COLO829 (cell line): ENCODE measurements at regions not wholly inside any gene's neighbourhood (a gene's known extent, or its start where the extent isn't known, plus 50 kb on each side); places are given as distances from the start of the nearest gene placed in this dataset.
A peak's percentile ranks its signal among the peaks of the same experiment; 100 is the strongest.
"Not testable (repeated sequence)": the region's sequence is repeated elsewhere in the genome, so short reads cannot be mapped to it uniquely, and the experiment has no call there.

Experiments used
- DNase-seq: peaks from one replicate; pipeline ENCODE4 v3.0.0; 2012; ENCODE audit warnings: low spot score

DNA sequence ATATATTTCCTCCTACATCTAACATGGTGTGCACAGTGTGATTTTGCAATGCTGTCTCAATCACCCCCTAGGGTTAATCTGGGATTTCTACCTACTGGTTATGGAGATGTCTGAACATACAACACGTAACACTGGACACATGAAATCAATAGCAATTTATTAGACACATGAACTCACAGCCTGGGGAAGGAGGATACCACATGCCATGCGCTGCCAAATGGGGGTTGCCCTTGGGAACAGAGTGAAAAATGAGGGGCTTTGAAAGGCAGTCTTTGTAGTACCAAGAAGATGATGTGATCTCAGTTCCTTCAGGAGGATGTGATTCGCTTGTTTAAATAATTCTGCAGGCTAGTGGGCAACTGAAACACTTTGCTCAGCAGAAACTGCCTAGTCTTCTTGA, 253.6 kb upstream of the LRRC4C start:
- peak; percentile 1 for DNase-seq

DNA sequence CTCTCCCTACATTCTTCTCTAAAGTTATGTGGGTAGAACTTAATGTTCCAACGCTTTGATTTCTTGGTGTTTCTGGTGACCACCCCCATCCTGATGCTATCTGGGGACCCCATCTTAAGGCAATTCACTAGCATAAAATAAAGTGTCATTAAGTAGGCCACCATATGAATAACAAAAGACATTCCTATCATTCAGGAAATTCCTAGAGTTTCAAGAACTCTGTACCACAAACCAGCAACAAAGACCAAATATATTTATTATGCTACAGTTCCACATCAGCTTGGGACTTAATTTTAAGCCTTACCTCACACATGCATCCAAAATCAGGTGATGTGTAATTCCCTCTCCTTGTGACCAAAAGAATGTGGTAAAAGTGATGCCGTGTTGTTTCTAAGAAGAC, 254.6 kb upstream of the LRRC4C start:
- DNase-seq: no peak

GRCh38 chr11:41716862-41717261, 257.4 kb upstream of the LRRC4C start:
- no peak for DNase-seq

GRCh38 chr11:41720761-41721160, 261.3 kb upstream of the LRRC4C start:
- DNase-seq: no peak

GRCh38 chr11:41728161-41728560, 268.7 kb upstream of the LRRC4C start:
- not testable (repeated sequence) for DNase-seq

GRCh38 chr11:41775296-41775695, 315.8 kb upstream of the LRRC4C start:
- no peak for DNase-seq

DNA sequence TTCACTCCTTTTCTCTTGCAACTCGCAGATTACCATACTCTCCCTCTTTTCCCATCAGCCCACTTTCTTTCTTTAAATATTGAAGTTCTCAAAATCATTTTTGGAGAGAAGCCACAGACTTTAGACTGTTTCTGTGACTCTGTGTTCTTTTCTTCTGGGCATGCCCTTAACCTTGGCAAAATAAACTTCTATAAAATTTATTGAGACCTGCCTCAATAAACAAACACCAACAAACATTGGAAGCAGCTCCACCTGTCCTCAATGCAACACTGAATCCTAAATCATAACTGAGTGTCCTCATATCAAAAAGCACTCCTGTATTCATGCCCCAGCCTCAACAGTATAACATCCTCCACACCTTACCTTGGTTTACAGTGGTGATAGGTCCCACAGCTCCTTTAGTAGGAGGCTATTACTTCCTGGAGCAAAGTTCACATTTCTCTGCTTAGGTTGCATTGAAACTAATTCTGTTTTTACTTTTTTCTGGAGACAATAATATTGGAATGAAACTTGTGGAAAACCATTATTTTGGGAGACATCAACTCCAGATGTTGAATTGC, 320.0 kb upstream of the LRRC4C start:
- no peak for DNase-seq

DNA sequence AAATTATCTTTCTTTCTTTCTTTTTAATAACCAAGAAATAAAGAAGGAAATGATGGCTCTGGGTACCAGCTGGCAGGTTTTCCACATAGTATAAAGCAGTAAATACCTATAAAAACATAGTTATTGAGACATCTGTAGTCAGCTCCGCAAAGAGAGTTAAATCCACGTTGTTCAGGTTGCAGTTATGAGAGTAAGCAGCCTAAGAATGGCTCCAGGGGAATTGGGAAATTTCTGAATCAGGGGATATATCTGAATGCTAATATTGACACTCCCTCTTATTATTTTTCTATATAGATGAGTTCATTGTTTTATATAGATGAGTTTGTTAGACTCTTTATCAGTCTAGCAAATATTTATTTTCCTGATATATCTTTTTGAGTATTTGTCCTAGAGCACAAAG, 322.0 kb upstream of the LRRC4C start:
- no peak for DNase-seq

- no peak for DNase-seq
Observed at GRCh38 chr11:41784513-41785335, 325.3 kb upstream of the LRRC4C start.

- DNase-seq: no peak
Observed at GRCh38 chr11:41786087-41786486, 326.6 kb upstream of the LRRC4C start.

- DNase-seq: no peak
Observed at GRCh38 chr11:41788177-41788576, 328.7 kb upstream of the LRRC4C start.

DNA sequence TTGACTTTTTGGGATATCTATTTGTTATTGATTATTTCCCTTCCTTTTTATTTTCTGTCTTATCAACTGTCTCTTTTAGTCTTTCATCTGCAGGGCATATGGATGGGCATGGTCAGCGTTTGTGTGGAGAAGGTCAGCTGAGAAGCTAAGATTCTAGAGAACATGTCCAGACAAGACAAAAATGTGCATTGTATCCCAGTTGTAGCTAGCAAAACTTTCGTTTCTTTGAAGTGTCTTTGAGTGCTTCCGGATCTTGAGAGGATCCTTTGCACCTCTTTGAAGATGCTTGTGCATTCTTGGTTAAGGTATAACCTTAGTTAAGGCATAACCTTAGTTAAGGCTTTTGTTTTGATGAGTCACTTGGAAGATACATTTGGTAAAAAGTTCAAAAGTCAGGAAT, 329.9 kb upstream of the LRRC4C start:
- no peak for DNase-seq

GRCh38 chr11:41795004-41795403, 335.6 kb upstream of the LRRC4C start:
- DNase-seq: no peak

- no peak for DNase-seq
Observed at GRCh38 chr11:41799754-41800153, 340.3 kb upstream of the LRRC4C start.

GRCh38 chr11:41803895-41804294, 344.4 kb upstream of the LRRC4C start:
- DNase-seq: no peak

DNA sequence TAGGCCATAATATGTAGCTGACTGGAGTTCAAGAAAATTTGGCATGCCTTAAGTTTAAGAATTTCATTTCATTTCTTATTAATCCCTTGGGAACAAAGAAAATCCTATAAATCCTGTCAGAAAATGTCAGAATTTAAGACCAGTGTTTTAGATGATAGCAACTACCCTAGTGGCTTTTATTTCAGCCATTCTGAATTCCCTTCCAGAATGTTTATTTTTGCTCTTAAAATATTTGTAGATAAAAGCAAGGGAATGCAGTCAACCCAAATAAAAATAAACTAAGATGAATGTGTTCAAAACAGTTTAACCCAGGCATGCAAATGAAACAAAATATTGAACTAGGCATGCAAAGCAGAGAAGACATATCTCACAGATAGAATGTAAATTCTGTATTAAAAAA, 356.9 kb upstream of the LRRC4C start:
- DNase-seq: no peak

DNA sequence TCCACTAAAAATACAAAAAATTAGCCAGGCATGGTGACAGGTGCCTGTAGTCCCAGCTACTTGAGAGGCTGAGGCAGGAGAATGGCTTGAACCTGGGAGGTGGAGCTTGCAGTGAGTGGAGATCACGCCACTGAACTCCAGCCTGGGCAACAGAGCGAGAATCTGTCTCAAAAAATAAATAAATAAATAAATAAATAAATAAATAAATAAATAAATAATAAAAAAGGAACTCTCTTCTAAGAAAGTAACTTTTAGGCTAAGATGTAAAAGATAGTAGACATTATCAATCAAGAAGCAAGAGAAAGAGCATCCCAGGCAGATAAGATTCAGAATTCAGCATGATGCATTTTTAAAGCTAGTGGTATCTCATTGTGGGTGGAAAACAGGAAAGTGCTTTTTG, 364.8 kb upstream of the LRRC4C start:
- not testable (repeated sequence) for DNase-seq

DNA sequence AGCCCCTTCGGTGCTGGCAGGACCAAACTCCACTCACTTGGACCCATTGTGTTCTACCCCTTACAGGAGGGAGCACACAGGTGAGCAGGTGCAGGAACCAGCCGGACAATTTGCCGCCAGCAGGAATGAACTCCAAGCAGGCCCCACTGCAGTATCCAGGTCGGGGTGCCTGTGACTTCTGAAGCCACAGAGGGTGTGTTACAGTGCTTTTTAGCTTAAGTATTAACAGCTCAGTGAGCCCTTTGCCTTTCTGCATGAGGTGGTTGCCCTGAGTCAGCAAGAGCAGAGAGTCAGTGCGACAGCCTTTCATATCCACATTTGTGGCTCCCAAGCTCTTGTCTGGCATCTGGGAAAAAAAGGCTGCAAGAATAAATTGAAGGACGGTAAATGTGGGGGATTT, 366.6 kb upstream of the LRRC4C start:
- DNase-seq: no peak

DNA sequence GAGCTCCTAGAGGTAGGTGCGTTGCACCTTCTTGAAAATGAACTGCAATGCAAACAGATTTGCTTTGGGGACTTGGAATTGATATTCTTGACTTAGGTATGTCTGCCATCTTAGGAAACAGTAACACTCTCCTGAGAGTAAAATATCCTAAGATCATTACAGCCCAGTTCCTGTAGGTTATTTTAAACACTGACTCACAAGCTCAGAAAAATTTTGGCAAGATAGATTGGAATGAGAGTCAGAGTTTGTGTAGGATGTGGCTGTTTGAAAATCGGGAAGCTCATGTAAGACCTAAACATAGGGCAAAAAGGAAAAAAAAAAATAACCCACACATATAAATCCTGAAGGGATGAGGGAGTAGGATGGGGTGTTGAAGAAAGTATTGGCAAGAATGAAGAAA, 377.0 kb upstream of the LRRC4C start:
- DNase-seq: no peak

DNA sequence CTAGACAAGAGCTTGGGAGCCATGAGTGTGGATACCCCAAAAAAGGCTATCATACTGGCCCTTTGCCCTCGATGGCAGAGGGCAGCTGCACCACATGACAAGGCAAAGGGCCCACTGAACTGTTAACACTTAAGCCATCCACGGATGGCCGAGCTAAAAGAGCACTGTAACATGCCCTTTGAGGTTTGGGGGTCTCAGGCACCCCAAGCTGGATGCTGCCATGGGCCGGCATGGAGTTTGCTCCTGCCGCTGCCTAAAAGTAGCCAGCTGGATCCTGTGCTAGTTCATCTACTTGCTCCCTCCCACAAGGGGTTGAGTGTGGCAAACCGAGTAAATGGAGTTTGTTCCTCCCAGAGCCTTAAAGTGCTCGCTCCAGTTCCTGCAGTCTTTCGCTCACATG, 383.2 kb upstream of the LRRC4C start:
- no peak for DNase-seq

DNA sequence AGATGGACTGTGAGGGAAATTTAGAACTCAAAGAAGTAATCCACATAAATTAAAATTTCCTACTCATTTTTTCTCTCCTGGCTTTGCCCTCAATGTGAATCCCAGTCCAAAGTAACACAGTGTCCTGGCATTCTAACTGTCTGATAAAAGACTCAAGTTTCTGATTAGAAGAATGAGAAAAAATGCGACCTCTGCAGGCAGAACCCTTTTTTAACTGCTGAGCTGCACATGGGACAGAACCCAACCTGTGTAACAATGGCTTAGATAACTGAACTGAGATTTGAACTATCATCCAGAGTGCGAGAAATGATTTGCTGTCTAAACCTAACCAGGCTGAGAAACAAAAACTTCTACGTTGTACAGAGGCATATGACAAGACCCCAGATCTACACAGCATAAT, 385.6 kb upstream of the LRRC4C start:
- no peak for DNase-seq

GRCh38 chr11:41848349-41848748, 388.9 kb upstream of the LRRC4C start:
- DNase-seq: no peak

GRCh38 chr11:41849250-41849649, 389.8 kb upstream of the LRRC4C start:
- no peak for DNase-seq

- no peak for DNase-seq
Observed at GRCh38 chr11:41851743-41852142, 392.3 kb upstream of the LRRC4C start.
